SIG-M5 treated with dmso at 0.1 percent for 504 hours (cell line): ENCODE measurements at regions not wholly inside any gene's neighbourhood (a gene's known extent, or its start where the extent isn't known, plus 50 kb on each side); places are given as distances from the start of the nearest gene placed in this dataset.

Experiments
- DNase-seq: peaks from one replicate; lab custom pipeline; 2025; ENCODE audit not compliant: unreplicated experiment; lab: John Stamatoyannopoulos, UW

DNA sequence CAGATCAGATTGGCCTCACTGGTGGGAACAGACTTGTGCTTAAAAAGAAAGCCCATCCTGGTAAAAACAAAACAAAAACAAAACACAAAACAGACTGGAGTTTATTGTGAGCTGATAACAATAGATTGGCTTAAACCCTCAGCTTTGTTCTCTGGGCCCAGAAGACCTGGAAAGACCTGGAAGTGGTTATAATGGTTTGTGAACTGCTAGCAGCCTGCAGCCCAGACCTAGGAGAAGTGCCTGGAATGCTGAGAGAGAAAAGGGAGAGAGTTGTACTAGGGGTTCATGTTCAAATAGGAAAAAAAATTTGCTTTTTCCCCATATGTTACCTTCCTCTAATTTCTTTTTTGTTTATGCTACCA is 396.6 kb downstream of the DMAC1 start:
- no peak for DNase-seq

DNA sequence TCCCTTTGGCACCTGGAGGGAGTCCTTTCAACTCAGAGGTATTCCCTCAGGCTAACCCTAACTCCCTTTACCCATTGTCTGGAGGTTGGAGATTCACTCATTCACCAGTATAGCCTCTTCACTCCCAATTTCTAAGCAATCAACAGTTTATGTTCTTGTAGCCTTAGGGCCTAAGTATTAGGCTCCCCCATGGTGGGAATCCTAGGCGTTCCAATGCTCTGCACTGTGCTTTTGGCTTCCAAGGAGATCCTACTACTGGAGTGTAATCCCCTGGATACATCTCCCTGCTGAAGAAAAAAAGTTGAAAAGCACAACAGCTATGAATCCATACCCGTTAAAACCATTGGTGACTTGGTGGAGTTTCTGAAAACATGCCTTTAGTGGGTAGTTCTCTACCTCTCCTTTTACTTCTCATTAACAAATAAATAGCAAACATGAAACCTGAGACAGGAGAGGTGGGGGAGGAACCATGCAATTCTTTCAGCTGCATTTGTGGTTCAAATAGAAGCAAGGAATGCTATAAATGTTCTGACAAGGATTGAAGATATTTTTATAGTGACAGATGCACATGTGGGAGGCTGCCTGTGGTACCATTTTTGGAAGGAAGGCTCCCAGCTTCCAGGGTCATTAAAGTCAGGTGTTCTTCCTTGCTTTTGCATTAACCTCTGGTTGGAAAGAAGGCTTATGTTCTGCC is 397.1 kb downstream of the DMAC1 start:
- no peak for DNase-seq

GRCh38 chr9:7401116-7401515 is 398.5 kb downstream of the DMAC1 start:
- no peak for DNase-seq

- no peak for DNase-seq
Measured at GRCh38 chr9:7394002-7394774, 405.4 kb downstream of the DMAC1 start.

- no peak for DNase-seq
Measured at GRCh38 chr9:7392148-7392547, 407.4 kb downstream of the DMAC1 start.

DNA sequence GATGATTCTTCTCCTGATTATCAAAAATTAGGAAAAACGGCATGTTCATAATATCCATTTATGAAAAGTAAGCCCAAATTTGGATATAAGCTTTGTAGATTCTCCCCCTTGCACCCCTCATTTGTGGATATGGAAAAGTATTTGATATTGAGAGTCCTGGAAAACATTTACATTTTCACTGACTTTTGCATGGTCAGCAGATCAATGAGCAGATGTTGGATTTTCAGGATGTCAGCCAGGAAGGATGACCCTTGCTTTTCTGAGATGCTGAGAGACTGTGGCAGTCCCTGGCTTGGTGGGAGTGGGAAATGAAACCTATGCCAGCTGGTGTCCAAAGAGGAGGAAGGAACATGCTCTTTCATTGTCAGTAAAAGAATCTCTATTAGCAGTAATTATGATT is 410.8 kb downstream of the DMAC1 start:
- no peak for DNase-seq

- no peak for DNase-seq
Measured at GRCh38 chr9:7387840-7388239, 411.7 kb downstream of the DMAC1 start.

DNA sequence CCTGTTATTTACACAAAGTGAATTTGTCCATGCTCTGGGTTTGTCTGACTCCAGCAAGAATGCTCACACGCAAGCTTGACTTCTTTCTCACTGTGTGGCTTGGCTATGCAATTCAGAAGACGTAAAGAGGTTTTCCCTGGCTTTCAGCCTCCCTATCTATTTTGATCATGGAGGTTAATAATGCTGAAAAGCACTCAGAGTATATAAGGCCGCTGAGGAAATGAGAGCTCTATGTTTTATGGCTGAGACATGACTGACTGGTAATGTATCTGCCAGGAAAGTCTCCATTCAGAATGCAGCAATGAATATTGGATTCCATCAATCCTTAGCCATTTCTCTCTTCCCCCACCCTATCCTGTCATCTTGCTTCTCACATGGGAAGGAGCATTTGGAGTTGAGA is 417.3 kb downstream of the DMAC1 start:
- no peak for DNase-seq

GRCh38 chr9:7377489-7377888 is 422.1 kb downstream of the DMAC1 start:
- DNase-seq: no peak

DNA sequence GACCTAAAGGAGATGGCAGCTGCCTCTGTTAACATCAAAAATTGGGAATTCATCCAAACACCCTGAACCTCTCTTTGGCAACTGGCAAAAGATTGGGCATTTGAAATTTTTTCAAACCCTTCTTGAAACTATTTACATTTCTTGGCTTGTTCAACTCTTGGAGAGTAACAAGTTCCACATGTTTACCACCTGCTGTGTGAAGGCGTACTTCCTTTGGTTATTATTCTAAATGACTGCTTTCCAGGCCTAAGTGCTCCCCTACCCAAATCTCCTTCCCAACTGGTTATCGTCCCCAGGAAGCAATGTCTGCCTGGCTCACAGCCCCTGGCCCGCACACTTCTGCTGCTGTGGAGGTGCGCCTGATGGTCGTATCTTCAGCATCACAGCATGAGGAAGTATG is 422.7 kb downstream of the DMAC1 start:
- DNase-seq: no peak

- no peak for DNase-seq
Measured at GRCh38 chr9:7376213-7376612, 423.4 kb downstream of the DMAC1 start.

DNA sequence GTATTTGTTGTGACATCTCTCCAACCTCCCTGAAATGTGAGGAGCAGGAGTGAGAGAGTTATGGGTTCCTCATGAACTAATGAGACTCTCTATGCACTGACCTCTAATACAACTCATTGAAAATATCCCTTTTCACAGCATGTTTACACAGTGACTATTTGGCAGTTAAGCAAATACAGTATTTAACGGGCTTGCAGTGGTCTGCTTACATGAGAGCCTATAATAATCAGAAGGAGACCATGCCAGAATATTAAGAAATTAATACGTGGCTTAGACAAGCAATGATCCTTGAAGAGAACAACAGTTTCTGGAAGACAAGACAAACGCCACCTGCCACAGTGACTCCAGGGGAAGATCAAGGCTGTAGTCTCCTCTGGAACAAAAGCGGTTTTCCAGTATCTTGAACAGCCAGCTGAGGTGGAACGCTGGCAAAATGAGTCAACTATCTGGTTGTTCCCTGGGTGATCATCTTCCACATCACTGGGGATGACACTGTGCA is 424.5 kb downstream of the DMAC1 start:
- DNase-seq: no peak

- no peak for DNase-seq
Measured at GRCh38 chr9:7370988-7371387, 428.6 kb downstream of the DMAC1 start.

DNA sequence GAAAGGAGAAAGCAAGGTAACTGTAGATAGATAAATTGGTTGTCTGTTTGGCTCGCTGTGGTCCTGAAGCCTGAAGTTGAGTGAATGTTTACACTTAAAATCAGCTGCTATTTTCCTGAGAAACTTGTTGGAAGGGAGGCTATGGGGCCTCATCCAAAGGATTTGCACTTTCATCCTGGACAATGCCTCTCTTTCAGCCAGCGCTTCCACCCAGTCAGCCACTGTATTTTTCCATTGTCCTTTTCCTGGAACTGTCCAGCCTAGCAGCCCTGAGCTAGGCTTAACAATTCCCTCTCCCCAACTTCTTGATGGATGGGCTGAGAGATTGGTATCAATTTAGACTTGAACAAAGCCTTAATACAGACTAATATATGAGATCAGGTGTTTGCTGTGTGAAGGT is 429.2 kb downstream of the DMAC1 start:
- DNase-seq: no peak

DNA sequence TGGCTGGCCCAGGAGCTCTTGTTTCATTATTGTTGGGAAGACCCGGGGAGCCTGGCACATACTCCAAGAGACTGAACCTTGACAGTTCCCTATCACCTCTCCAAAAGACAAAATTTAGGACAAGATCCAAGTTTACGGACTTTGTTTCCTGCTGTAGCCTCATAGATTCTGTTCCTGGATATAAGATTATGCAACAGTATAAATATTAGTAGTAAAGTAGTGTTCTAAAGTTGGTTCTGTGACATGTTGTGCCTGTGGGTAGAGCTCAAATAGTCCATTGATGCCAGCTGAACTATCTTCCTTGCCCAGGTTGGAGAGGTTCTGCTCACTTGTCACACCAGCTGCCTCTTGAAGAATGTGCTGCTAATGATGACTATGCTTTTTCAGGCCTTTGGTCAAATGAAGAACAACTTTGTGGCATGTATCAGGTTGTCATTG is 430.2 kb downstream of the DMAC1 start:
- DNase-seq: no peak

GRCh38 chr9:7368410-7369292 is 430.9 kb downstream of the DMAC1 start:
- DNase-seq: no peak

- no peak for DNase-seq
Measured at GRCh38 chr9:7367726-7368125, 431.9 kb downstream of the DMAC1 start.

GRCh38 chr9:7366121-7366520 is 433.5 kb downstream of the DMAC1 start:
- DNase-seq: no peak

DNA sequence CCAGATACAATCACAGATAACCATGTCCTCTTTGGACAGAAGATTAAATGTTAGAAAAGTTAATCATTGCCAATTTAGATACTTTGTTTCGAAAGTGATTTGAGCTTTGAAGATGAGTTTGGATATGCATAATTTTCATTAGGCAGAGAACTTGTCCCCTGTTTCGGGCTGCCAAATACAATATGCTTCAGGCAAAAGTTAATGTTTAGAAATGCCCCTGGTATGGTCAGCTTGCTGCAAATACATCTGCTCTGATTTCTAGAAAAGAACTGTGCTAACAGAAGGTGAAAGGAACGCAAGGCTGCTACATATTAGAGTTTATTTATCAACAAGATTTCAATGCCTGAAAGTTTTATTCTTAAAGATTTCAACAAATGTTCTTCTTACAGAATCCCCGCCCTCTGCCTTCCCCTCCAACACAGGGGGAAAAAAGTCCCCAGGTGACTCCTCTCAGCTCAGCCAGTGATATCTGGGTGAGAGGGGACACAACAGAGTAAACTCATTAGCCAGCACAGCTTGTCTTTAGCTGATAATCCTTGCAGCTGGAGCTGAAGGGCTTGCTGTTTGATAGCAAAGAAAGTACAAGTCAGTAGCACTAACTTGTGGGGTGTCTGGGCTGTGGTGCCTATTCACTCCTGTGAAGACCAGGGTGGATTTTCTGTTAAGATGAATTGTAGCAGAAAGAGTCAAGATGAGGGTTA is 435.7 kb downstream of the DMAC1 start:
- DNase-seq: no peak

GRCh38 chr9:7360513-7360912 is 439.1 kb downstream of the DMAC1 start:
- DNase-seq: no peak

GRCh38 chr9:7358876-7359275 is 440.7 kb downstream of the DMAC1 start:
- DNase-seq: no peak
